Cardiac septum (tissue), 1 donor: ENCODE measurements at regions not wholly inside any gene's neighbourhood (a gene's known extent, or its start where the extent isn't known, plus 50 kb on each side); places are given as distances from the start of the nearest gene placed in this dataset.

Experiments
- DNase-seq: peaks from one replicate; pipeline ENCODE4 v3.0.0-alpha.2; 2020; ENCODE audit warnings: low spot score
- intact Hi-C: fragments of 100-400 bp; cut with DNase I; formaldehyde crosslinking; loops from one replicate; pipeline ENCODE4 v1.14.0; 2022
- donor health status: DM: no; HTN: no; CAD: no.

DNA sequence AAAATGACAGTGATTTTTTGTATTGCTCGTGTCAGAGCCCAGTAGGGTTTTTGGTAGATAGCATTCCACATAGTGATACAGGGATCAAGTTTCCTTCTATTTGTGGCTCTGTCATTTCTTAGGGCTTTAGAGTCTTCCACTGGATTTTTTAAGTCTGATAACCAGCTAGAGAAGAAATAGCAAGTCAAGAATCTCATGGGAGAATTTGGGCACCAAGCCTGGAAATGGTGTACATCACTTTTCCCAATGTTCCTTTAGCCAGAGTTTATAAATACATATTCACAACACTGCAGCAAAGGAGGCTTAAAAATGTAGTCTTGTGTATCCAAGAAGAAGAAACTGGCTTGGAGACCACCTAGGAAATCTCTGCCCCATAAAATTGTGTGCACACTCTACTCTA, 647.1 kb upstream of the KLF4 start:
- intact Hi-C loops: no loop called here

DNA sequence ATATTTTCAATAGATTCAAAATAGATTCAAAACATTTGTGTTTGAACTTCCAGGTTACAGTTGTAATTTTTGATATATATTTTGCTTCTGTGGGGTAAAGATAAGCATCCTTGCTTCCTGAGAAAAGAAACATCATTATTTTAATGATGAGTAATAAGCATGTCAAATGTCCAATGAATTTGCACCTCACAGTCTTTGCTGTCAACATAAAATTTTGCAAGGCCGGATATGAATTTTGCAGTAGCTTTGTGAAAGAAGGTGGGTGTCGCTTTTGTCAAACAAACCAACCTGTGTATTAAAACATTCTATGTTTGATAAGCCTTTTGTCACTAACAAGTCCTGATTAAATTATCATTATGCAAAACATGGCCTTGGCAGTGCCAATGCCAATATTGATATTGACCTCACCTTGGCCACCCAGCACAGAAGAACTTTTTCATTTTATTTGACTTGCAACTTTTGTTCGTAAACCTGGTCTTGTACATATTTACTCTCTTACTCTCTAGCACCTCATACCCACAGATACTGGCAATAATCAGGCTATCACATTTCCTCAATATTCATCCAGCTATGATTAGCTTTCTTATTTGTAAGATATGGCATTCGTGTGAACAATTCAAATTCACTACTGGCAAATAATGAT, 645.0 kb upstream of the KLF4 start:
- no peak for DNase-seq
- intact Hi-C loops: no loop called here

More for the DNA sequence above, 647.1 kb upstream of the KLF4 start:
- no peak for DNase-seq

DNA sequence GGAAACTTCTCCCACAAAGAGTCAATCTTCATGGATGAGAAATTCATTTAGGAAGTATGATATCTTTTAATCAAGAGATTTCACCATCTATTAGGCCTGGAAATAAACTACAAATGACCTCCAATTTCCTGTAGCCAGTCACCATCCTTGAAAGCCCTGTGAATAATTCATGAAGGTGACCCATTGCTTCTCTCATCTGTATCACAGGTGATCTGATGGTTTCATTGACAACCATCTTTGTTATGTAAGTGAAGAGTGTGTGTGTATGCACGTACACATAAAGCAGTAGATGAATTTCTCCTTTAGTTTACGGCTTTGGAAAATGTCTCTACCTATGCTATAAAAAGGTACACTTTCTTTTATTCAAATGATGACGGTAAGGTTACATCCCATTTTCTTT, 644.1 kb upstream of the KLF4 start:
- intact Hi-C loops: no loop called here
- no peak for DNase-seq

DNA sequence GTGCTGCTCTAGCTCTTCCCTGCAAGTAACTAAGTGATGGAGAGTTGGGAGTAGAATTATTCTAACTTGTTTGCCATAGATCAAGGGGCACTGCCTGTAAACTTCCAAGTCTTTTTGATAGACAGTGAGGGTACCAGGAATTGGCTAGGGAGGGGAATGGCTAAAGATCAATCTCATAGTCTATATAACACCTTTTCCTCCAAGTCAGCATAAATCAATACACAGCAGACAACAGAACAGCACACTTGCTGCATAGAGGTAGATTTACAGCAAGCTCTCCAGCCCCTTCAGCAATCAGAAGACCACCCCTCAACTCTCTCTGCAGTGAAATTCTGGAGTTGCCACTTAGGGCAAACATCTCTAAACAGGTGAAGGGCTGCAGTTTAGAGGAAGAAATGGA, 643.5 kb upstream of the KLF4 start:
- intact Hi-C loops: no loop called here
- DNase-seq: no peak

DNA sequence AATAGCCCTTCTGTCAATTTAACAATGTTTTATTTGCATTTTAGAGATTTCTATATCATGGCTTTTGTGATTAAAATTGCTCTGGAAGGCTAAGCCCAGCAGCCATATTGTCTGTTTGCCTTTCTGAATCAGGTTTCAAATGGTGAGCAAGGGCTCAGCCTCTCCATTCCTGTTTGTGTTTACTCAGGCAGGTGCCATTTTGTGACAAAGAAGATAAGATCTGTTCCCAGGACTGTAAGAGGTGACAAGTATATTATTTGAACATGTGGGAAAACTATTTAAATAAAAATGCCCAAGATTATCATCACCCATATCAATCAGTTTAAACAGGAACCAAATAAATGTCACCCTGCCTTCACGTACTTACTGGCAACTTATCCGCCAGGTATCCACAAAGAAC, 641.3 kb upstream of the KLF4 start:
- DNase-seq: no peak
- intact Hi-C loops: no loop called here

DNA sequence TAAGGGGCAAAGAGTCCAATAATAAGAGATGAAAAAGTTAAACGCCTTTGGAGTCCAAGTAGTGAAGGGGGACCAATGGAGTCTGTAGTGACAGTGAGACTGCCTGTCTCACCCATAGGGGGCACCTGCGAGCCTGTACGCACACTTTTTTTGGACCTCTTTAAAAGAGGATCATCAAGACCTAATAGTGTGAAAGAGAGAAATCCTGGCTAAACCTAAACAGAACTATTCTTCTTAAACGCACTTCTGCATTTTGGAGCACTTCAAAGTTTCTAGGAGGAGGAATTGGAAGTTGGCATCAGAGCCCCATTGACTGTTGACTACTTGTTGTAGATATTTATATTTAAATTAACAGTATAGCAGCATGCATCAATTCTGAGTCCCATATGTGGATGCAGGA, 636.1 kb upstream of the KLF4 start:
- DNase-seq: no peak
- intact Hi-C loops: no loop called here

DNA sequence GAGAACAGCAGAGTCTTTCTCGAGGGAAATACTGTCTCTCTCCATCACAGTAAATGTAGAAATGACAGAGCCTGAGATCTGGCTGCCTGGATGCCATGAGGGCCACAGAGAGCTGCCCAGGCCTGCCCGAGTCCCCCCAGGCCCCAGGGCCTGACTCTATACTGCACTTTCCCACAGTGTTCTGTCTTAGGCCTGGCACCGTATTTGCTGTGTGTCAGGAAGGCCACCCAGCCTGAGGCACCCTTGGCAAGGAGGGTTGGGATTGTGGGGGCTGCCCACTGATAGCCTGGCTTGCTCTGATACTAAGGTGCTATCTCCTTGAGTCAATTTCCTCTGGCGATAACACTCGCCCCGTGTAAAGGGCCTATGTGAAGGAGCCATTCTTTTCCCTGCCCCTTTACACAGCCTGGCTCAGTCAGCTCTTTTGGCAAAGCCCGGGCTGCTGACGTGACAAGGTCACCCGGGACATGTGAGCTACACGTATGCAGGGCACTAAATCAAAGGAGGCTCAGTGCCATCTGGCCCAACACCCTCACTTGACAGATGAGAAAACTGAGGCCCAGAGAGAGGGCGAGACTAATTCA, 630.1 kb upstream of the KLF4 start:
- intact Hi-C loops: no loop called here
- DNase-seq: no peak

DNA sequence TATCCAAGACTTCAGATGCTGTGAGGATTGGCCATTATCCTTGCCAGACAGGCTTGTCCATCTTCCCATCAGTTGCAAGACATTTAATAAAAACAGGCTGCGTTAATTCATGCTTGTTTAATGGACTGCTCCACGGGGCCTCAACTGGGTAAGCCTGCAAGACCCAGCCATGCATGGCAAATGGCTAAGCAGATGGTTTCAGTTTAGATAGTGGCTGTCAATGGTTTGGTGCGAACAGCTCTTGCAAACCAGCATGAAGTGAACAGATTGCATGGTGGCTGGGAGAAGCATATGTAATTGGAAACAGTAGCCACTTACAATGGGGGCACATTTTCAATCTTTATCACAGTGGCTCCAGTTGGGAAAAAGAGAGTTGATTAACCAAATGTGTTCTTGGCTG, 628.2 kb upstream of the KLF4 start:
- intact Hi-C loops: no loop called here
- DNase-seq: no peak

DNA sequence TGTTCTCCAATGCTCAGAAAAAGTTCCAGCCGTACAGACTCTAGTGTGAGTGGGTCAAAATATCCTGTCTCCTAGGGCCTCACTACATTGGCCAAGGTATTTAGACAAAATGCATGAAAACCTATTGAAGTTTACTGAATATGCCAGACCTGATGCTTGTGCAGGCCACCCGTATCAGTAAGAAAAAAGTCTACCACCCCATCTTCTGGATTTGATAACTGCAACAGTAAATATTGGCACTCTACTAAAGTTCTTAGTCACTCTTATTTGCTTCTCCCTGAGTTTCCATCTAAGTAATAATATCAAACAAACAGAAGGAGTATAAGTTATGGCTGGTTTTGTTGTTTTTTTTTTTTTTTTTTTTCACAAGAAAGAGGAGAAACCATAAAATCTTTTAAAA, 627.7 kb upstream of the KLF4 start:
- DNase-seq: no peak
- intact Hi-C loops: no loop called here

DNA sequence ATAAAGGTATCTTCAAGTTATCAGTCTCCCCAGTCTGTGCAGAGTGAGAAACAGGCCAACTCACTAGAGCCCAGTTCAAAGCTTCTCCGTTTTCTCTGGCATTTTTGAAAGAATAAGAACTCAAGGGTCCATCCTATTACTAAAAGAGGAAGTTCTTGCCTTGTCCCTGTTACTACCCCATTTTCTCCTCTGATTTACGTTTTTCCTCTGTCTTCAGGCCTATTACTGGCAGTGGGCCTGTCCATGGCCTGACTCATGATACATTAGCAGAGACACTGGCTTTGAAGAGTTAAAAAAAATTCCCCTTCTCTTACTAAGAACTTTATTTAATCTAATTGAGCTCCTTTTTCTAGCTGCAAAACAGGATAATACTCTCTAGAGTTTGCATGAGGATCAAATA, 624.0 kb upstream of the KLF4 start:
- DNase-seq: no peak
- intact Hi-C loops: no loop called here

DNA sequence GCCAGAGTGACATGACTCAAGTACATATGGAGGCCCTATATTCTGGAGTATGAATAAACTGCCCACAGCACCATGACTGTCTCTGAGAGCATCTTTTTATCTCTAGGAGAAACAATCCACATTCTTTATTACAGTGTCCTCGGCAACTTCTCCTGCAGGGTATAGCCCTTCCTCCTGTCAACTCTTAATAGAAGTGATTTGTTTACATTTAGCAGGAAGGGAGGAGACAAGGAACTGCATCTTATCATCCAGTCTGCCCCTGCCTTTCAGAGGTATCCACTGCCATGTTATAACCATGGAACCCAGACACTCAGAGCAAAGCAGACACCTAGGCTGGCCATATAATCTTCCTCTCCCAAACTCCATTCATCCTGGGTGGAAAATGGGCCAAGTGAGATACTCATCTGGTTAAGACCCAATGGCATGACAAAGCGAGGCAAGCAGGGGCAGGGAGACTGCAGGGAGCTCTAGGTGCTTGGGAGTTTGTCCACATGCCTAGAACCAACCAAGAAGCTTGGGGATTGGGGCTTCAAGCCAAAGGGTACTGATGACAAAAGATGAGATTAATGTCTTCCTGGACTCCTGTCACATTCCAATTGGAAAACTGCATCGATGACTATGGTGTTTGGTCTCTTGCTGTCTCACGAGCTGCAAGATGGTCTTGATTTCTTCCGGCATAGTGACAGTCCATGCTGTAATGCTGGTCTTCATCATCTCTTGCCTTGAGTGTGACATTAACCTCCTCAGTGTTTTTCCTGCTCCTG, 620.5 kb upstream of the KLF4 start:
- intact Hi-C loops: no loop called here
- DNase-seq: no peak

DNA sequence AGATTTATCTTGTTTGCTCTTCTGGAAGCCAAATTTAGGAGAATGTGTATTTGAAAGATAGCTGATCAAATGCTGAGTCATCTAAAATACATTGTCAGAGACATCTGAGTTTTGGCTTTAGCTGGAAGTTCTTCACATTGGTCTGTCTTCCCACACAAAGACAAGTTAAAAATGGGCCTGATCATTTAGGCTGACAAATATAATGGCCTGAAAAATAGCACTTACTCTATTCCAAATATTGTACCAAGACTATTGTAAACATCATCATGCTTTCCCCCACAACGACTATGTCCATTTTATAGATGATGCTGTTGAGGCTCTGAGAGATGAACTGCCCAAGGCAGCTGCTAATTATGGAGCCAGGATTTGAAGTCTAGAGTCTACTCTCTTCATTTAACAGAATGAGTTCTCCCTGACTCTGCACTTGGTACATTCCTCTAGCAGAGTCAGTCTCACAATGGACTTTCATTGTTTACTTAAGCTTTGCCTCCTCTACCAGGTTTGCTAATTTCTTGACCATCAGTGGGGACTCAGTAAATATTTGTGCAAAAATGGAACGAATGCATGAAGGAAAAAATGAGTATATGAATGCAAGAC, 619.4 kb upstream of the KLF4 start:
- intact Hi-C loops: no loop called here

DNA sequence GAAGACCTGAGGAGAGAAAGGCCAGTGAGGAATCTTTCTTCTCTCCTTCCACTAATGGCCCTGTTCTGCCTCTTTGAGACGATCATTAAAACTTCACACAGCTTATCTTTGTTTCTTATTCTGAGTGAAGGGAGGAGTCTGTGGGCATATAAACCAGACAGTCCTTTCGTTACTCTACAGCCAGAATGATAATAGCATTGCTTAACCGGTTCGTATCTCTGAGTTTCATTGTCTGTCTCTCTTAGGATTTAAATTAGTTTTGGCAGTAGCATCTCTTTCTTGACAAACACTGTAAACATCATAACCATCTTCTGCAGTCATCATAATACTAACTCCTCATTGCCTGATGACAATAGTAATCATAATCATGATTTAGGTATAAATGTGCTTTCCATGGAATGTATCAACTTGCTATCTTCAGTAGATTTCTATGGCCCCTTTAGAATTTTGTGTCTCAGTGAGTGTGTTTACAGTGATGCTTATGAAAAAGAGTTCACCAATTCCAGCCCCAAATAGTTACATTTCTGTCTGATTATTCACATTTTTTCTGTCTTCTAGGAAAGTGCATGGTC, 618.8 kb upstream of the KLF4 start:
- intact Hi-C loops: no loop called here

More for the DNA sequence above, 619.4 kb upstream of the KLF4 start:
- DNase-seq: no peak

DNA sequence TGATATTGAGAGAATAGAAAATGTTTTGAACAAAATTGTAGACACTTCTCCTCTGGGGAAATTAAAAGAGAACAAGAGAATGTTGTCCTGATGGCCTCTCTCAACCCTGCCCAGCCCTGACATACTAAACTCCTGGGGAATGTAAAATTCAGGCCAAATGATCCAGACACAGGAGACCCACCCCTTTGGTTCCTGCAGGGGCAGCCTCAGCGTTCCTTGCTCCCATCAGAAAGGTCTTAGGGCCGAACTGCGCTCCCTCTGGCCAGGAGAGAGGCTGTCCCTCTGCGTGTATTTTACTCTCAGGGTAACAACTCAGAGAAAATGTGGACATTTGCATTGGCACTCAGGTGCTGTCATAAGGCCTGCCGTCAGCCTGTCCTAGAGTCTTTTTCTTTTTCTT, 616.3 kb upstream of the KLF4 start:
- DNase-seq: no peak
- intact Hi-C loops: no loop called here

More for the DNA sequence above, 618.8 kb upstream of the KLF4 start:
- no peak for DNase-seq

DNA sequence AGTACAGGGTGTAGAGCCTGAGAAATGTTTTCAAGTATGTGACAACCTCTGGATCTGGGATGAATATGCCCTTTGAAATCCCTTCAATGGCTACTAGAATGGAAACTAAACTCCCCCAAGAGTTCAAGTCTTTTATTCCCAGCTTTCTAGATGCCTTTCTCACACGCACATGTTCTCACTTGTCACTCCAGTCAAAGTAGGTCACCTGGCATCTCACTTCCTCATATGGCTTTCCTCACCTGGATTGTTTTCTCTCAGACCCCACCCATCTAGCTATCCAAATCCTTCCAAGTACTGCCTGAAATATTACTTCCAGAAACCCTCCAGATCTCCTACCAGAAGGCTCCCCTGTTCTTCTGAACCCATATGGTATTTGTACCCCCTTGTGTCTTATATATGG, 615.4 kb upstream of the KLF4 start:
- intact Hi-C loops: no loop called here

DNA sequence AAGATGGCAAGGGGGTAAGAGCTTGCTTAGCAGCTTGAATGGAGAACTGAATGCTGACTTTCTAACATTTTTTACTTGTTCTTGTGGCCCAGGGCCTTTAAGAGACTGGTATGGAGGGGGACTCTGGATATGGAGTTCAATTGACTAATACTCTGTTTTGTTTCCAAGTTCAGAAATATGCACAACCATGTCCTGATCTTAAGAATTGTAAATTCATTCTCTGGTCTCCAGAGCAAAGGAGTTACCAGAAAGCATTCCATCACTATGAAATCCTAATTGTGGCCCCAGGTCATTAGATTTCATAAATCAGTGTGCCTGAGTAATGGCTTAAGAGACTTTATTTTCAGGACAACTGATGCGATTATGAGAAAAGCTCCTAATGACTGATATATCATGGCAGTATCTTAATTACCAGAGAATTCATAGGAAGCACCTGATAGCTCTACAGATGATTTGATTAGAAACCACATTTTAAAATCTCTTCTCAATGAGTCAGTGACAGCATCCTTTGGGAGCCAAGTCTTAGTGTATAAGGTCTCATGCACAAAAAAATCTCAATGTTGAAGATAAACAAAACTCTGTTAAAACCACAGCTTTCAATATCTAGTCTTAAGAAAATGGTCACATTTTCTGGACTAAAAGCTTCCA, 613.6 kb upstream of the KLF4 start:
- intact Hi-C loops: no loop called here
- DNase-seq: no peak

More for the DNA sequence above, 615.4 kb upstream of the KLF4 start:
- DNase-seq: no peak

DNA sequence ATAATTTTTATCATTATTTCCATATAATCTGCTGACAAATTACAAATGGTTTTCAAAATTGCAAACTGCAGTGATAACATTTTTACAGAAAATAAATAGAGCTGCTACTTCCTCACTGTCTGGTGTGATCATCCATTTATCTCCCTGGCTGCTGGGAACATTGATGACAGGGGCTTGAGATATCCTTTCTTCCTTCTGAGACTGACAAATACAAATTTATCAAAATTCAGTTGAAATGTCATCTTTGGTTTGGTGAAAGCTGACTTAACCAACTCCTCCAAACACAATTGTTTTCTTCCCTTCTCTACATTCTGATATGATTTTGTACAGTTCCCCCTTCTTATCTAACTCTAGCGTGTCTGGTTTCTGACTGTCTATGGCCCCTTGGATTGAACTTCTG, 611.8 kb upstream of the KLF4 start:
- intact Hi-C loops: no loop called here
- DNase-seq: no peak

DNA sequence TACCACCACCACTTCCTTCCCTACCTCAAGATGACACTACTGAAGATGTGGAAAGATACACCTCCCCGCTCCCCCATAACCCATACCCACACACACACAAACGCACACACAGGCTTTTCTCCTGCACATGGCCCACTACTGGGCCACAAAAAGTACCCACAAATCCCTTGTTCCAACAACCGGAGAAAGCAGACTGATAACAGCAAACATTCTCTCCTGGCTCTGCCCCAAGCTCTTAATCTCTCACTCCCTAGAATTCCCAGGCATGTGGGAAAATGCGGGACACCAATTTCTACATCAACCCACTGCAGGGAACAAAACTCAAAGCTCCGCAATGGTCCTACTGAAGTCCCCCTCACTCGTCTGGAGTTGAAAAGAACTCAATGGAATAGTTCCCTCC, 611.0 kb upstream of the KLF4 start:
- DNase-seq: no peak
- intact Hi-C loops: no loop called here

DNA sequence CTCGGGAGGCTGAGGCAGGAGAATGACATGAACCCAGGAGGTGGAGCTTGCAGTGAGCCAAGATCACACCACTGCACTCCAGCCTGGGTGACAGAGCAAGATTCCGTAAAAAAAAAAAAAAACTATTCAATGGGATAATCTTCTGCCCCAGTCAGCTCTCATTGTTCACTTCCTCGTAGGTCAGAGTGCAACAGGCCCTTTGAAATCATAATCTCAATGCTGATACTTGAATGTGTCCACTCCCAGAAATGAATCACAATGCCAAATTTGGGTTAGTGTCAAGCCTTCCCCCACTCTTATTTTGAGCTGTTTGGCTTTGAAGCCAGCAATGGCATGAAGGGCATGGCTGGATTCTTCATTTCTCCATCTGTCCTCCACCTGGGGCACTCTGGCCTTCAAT, 610.3 kb upstream of the KLF4 start:
- intact Hi-C loops: no loop called here
- DNase-seq: no peak

DNA sequence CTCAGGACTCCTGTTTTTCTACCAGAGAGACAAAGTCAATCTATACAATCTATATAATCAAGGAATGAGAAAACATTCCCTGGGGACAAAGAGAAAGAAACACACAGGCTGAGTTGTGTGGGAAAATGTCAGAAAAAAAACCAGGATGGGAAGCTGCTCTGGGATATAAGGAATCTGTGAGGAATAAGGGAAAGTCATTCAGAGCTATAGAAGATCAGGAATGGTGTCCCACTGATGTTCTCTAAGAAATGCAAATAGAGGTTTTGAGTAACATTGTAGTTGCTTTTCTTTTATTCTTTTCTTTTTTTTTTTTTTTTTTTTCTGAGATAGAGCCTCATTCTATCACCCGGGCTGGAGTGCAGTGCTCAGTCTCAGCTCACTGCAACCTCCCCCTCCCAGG, 605.9 kb upstream of the KLF4 start:
- no peak for DNase-seq
- intact Hi-C loops: no loop called here
